ENCODE measurements at regions not wholly inside any gene's neighbourhood (a gene's known extent, or its start where the extent isn't known, plus 50 kb on each side); places are given as distances from the start of the nearest gene placed in this dataset.

DNA sequence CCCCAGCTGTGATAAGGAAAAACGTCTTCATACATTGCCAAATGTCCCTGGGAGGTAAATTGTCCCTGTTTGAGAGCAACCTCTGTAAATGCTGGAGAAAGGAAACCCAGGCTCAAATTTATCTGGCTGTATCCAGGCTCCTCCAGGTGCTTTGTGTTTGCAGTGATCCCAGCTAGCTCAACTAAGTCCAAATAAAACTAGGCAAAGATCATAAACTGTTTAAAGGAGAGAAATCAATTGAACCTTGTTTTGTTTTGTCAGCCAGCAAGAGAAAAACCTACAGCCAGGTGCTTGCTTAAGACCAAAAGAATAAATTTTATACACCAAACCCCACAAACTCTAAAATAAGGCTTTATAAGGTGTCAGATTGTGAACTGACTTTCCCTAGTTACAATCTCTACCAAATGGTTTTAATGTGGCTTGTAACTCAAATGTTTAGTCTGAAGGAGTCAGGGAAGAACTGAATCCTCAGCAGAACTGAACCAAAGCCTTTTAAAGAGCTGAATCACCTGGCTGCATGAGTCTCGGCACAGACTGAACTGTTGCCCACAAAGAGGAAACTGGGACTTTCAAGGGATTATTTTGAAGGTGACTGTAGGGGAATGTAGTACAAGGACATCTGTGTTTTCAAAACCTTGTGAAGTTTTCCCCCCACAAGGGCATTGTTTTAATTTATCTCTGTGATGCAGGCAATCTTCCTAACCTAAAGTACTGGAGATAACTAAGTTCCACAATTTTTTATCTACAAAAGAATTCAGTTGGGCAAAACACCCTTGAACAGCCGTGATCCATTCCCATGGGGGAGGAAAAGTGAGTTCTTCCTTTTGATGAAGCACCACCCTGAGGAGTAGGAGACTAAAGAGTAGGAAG, 201.7 kb upstream of the TARS1 start:
- no peak for FAIRE-seq
- TF ChIP-seq POLR2A (IDR thresholded peaks at IDR 0.05; ENCODE audit: low read depth, low read length), result no peak
- DNase-seq (ENCODE audit: insufficient read length, low spot score), result no peak

DNA sequence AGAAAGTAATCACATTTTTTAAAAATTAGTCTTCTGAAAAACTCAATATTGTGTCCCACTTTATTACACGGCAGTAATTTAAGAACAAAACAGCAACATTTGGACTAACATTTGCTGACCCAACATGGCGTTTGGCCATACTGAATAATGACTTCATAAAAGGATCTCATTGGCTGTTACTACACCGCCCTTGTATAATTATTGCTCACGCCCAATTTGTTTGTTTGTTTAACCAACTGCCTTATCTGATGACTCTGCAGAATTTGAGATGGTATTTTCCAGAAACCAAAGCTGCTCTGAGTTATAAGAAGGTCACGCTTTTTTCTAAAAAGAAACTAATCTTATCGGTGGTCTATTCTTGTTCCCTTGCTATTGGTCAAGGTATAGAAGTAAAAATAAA, 200.2 kb upstream of the TARS1 start:
- FAIRE-seq, result no peak
- no peak for DNase-seq (ENCODE audit: insufficient read length, low spot score)
- TF ChIP-seq POLR2A (IDR thresholded peaks at IDR 0.05; ENCODE audit: low read depth, low read length), result no peak

DNA sequence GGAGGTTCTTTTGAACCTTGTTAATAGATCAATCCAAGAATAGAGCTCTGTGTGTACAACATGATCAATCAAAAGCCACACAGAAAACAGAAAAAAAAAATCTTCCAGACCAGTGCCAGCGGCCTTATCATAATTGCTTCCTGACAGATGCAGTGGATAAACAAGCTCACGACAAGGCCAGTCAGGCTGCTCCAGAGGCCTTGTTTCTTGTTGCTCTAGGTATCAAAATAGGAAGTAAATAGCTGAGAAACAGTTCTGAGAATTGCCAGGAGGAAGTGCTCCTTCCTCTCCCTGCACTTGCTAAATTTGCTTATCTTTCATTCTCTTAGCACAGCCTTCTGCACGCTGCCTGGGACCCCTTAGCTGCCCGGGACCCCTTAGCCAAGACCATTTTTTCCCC, 199.0 kb upstream of the TARS1 start:
- FAIRE-seq (no peak), DNase-seq (ENCODE audit: insufficient read length, low spot score) (no peak)
- TF ChIP-seq POLR2A (IDR thresholded peaks at IDR 0.05; ENCODE audit: low read depth, low read length), result no peak

DNA sequence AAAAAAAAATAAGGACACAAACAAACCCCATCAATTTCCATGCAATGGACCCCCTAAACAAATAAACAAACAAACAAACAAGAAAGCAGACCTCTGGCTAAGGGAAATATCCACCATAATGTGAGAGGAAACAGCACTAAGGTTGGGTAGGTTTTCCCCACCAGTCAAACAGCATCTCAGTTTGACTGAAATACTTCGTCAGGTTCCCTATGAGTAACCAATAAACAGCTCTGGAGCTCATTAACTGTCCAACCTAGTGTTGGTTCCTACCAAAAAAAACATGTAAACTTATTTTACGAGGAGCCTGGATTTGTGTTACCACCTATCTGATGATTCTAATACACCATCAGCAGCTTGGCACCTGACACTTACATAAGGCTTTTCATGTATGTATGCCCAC, 198.5 kb upstream of the TARS1 start:
- DNase-seq (ENCODE audit: insufficient read length, low spot score), result no peak
- no peak for FAIRE-seq
- TF ChIP-seq POLR2A (IDR thresholded peaks at IDR 0.05; ENCODE audit: low read depth, low read length), result no peak

DNA sequence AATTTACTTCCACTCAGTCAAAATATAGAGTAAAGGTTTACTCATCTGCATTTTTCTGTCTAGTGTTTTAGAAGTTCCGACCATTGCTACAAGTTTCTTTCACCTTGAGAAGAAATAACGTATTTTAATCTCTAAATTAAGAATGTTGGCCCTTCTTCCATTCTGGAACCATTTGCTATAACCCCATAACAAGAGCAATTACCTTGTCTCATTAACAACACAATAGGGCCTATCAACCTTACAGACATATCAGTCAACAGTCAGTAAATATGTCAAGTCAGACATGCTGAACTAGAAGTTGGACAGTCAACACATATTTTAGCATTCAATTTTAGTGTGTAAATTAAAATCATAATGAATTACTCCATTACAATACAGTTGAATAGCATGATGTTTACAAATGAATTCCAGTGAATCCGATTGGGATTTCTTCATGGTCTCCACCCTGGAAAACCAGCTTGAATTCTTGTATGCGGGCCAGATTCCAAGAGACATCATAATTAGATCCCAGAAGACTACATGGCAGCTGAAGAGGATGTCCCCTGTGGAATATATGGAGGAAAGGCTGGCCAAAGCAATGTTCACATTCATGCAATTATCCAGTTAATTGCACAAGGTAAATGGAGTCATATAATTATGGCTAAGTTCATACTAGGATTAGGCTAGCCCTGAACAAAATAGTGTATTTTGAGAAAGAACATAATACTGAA, 196.2 kb upstream of the TARS1 start:
- FAIRE-seq (no peak), DNase-seq (ENCODE audit: insufficient read length, low spot score) (no peak)
- TF ChIP-seq POLR2A (IDR thresholded peaks at IDR 0.05; ENCODE audit: low read depth, low read length), result no peak

DNA sequence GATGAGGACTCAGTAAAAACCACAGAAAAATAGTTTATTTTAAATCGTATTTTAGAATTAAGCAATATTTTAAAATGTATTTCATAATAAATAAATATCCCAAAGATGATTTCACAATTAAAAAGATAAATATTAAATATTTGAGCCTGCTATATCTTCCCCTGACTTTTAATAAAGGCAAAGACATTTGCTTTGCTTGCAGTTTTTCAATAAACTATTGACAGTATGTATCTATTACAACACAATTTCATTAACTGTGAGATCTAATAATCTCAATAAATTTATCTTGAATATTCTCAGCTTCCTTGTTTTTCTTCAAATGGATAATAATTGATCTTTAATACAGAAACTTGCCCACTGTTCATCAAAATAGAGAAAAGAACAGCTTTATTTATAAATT, 186.2 kb upstream of the TARS1 start:
- DNase-seq (ENCODE audit: insufficient read length, low spot score) (no peak), FAIRE-seq (no peak)
- TF ChIP-seq POLR2A (IDR thresholded peaks at IDR 0.05; ENCODE audit: low read depth, low read length), result no peak

DNA sequence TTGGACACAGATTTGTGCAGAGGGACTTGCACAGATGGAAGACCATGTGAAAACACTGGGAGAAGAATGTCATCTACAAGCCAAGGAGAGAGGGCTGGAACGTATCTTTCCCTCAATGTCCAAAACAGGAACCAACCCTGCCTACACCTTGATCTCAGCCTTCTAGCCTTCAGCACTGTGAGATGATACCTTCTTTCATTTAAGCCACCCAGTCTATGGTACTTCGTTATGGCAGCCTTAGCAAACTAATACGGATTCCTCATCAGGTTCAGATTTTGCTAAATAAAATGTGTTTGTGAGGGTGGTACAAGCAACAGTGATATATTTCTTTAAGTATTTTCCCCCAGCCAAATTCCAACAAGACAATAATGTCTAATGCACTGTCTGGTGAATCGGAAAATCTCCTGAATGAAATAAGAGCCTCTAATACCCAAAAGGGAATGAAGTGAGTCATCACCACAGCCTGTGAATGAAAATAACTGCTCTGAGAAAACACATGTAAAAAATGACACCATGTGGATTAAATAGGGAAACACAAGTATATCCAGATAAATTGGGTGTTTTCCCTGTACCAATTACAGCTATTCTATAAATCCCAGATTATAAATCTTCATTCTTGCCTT, 182.8 kb upstream of the TARS1 start:
- FAIRE-seq (peak; percentile 98), DNase-seq (ENCODE audit: insufficient read length, low spot score) (peak; percentile 20)
- no peak for TF ChIP-seq POLR2A (IDR thresholded peaks at IDR 0.05; ENCODE audit: low read depth, low read length)

DNA sequence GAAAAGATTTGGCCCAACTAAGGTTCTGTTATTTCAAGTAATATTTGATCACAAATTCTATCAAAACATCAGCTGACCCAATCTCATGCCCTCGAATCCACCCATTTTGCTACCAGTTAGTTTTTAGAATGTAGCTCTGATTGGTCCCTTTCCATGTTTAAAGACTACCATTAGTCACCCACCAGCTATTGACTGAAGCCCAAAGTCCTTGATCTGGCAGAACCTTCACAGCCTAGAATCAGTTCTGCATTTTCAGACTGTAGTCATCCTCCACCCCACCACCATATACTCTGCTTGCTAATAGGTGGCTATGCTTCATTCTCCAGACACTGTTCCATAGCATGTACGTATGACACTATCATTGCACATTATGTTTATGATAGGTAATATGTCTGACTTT, 182.2 kb upstream of the TARS1 start:
- no peak for DNase-seq (ENCODE audit: insufficient read length, low spot score)
- no peak for TF ChIP-seq POLR2A (IDR thresholded peaks at IDR 0.05; ENCODE audit: low read depth, low read length)
- FAIRE-seq, result no peak

DNA sequence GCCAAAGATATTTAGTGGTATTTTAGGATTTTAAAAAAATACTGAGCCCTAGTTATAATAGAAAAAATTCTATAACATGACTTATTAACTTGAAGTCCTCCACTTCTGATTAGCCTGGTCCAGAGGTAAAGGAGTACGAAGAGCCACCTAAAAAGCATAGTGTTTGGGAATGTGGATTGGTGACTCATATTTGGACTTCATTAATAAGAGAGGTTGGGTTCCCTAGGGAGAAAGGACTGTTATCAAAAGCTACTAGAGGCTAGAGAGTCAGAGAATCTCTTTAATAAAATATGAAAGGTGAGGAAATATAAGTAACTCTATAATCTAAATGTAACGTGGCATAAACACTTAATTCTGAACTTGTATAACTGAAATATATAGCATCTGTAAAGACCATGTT, 180.7 kb upstream of the TARS1 start:
- DNase-seq (ENCODE audit: insufficient read length, low spot score) (no peak), FAIRE-seq (peak; percentile 33)
- TF ChIP-seq POLR2A (IDR thresholded peaks at IDR 0.05; ENCODE audit: low read depth, low read length), result no peak

DNA sequence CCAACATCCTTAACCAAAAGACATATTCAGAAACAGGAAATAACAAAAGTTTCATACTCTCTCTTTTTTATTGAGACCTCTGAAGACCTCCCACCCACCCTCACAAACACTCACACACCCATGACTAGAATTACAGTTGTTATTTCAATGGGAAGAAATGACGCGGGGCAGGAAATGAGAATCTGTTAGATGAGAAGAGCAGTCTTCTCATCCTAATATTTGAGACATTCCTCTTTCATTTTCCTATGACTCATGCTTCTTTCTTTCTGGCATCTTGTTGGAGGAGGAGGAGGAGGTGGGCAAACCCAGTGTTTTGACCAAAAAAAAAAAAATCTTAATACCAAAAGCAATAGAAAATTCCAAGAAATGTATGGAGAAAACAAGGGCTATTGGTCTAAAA, 179.5 kb upstream of the TARS1 start:
- TF ChIP-seq POLR2A (IDR thresholded peaks at IDR 0.05; ENCODE audit: low read depth, low read length), result no peak
- DNase-seq (ENCODE audit: insufficient read length, low spot score) (no peak), FAIRE-seq (peak; percentile 38)

DNA sequence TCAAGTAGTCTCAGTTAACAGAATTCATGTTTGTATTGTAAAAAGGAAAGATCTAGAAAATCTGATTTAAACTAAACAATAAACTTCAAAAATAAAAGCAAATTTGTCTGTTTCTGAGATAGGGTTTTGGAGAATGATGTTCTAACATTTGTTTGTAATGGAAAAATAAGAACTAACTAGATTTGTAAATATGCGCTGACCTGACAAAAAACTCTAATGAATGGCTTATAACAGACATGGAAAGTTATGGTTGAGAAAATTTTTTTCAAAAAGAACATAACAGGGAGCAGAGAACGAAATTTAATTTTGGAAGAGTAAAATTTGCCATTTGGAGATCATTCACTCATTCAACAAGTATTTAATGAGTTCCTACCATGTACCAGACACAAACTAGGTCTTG, 179.0 kb upstream of the TARS1 start:
- DNase-seq (ENCODE audit: insufficient read length, low spot score) (no peak), FAIRE-seq (peak; percentile 45)
- no peak for TF ChIP-seq POLR2A (IDR thresholded peaks at IDR 0.05; ENCODE audit: low read depth, low read length)

DNA sequence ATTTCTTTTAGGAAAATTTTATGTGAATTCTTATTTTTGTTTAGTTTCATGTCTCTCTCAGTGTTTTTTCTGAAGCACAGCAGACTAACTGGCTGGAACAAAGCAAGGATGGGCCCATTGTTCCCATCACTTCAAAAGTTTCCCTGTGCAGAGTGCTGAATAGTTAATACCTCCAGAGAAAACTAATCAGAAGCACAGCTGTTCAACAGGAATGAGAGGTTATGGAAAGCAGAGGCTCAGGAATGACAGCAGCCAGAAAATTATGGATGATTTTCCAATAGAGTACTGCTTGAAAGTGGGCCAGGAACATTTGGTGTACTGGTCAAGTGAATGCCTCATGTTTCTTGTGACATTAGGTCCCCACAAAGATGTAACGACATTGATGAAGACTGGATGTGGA, 173.0 kb upstream of the TARS1 start:
- no peak for DNase-seq (ENCODE audit: insufficient read length, low spot score)
- TF ChIP-seq POLR2A (IDR thresholded peaks at IDR 0.05; ENCODE audit: low read depth, low read length), result no peak
- FAIRE-seq, result peak; percentile 73

DNA sequence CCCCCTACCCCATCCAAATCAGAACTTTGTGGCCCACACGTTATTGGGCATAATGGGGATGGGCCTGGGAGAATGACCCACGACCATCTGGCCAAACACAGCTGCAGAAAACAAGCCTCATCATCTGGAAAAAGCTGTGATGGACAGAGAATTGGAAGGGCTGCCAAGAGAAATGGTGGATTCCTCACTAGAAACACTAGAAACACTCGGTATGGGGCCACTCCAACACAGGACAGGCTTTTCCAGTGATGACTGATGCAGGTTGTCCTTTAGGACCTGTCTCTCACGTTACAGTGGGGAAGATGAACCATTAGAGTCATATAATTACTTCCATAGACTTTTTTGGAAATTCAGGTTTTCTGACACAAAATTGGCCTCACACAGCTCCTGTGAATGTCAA, 172.4 kb upstream of the TARS1 start:
- TF ChIP-seq POLR2A (IDR thresholded peaks at IDR 0.05; ENCODE audit: low read depth, low read length), result no peak
- FAIRE-seq, result no peak
- no peak for DNase-seq (ENCODE audit: insufficient read length, low spot score)

DNA sequence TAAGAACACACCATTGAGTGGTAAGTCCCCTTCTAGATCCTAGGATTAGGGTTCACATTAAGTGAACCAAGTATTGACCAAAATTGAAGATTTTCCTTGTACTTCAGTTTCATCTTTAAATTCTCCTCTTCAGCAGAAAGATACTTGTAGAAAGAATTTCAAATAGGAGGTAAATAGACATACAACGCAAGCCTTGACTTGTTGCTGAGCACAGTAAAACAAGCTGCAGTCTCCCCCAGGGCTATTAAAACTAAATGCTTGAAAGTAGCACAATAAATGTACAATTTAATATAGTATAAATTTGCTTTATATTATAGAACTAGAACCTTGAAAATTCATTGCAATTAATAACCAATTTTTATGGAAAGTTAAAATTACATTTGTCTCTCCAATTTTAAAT, 170.1 kb upstream of the TARS1 start:
- FAIRE-seq, result no peak
- no peak for TF ChIP-seq POLR2A (IDR thresholded peaks at IDR 0.05; ENCODE audit: low read depth, low read length)

More for the DNA sequence above, 170.1 kb upstream of the TARS1 start:
- no peak for DNase-seq (ENCODE audit: insufficient read length, low spot score)
